HEK293T (cell line): ENCODE measurements at regions not wholly inside any gene's neighbourhood (a gene's known extent, or its start where the extent isn't known, plus 50 kb on each side); places are given as distances from the start of the nearest gene placed in this dataset.

Source experiments
- ARNT ChIP-seq: fragments of 450-650 bp; IDR thresholded peaks from 2 replicates; pipeline ENCODE4 v1.6.1; 2017; ENCODE audit warnings: mild to moderate bottlenecking
- BHLHE40 ChIP-seq: fragments of 450-650 bp; IDR thresholded peaks from 2 replicates; pipeline ENCODE4 v1.6.1; 2016; ENCODE audit warnings: mild to moderate bottlenecking, moderate library complexity, borderline replicate concordance
- L3MBTL2 ChIP-seq: fragments of 450-650 bp; conservative IDR thresholded peaks from 2 replicates; pipeline ENCODE4 v1.6.1; 2016; ENCODE audit warnings: mild to moderate bottlenecking
- LEF1 ChIP-seq: fragments of 450-650 bp; IDR thresholded peaks from 2 replicates; pipeline ENCODE4 v1.6.1; 2017; ENCODE audit warnings: mild to moderate bottlenecking, borderline replicate concordance
- SP1 ChIP-seq: fragments of 450-650 bp; IDR thresholded peaks from 2 replicates; pipeline ENCODE4 v1.6.1; 2017
- TARDBP ChIP-seq: fragments of 450-650 bp; IDR thresholded peaks from 2 replicates; pipeline ENCODE4 v1.6.1; 2016
- TF ChIP-seq, protein P1 (sequence below): fragments of 450-650 bp; IDR thresholded peaks from 2 replicates; pipeline ENCODE4 v1.6.1; 2016

DNA sequence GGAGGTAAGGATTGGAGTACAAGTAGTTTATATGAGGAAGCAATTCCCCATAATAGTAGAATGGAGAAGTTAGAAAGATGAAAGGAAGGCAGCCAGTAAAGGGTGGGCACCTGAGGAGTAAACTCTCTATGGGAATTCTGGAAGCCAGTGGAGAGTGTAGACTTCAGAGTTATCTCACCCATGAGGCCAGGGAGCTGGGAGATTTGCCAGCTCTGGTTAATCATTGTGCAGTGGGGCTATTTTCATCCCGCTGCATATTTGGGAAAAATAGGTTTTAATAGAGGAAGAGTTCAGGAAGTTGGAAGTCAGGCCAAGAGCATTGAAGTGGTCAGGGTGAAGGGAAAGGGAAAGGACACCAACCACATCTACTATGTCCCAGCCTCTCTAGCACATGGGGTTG lies 242.3 kb upstream of the BRINP1 start:
- no peak for TF ChIP-seq BHLHE40
- TF ChIP-seq TARDBP: no peak
- TF ChIP-seq L3MBTL2: no peak
- no peak for TF ChIP-seq ARNT
- TF ChIP-seq LEF1: no peak
- no peak for TF ChIP-seq SP1
- TF ChIP-seq, protein P1, sequence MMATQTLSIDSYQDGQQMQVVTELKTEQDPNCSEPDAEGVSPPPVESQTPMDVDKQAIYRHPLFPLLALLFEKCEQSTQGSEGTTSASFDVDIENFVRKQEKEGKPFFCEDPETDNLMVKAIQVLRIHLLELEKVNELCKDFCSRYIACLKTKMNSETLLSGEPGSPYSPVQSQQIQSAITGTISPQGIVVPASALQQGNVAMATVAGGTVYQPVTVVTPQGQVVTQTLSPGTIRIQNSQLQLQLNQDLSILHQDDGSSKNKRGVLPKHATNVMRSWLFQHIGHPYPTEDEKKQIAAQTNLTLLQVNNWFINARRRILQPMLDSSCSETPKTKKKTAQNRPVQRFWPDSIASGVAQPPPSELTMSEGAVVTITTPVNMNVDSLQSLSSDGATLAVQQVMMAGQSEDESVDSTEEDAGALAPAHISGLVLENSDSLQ: no peak
